Upper lobe of right lung (tissue), 1 donor: ENCODE measurements at regions not wholly inside any gene's neighbourhood (a gene's known extent, or its start where the extent isn't known, plus 50 kb on each side); places are given as distances from the start of the nearest gene placed in this dataset.

ENCODE experiments used
- ATAC-seq: fragments of 200-7000 bp; cut with Tn5 transposase; one replicate; pipeline ENCODE4 v1.9.1; 2020; ENCODE audit warnings: mild to moderate bottlenecking, moderate library complexity
- DNase-seq: peaks from one replicate; pipeline ENCODE4 v3.0.0-alpha.2; 2020
- H3K27ac ChIP-seq: fragments of 200-600 bp; one replicate; pipeline ENCODE4 v1.8.0; 2022
- H3K27me3 ChIP-seq: fragments of 200-600 bp; one replicate; pipeline ENCODE4 v1.8.0; 2022; ENCODE audit warnings: mild to moderate bottlenecking
- H3K36me3 ChIP-seq: fragments of 200-600 bp; one replicate; pipeline ENCODE4 v1.8.0; 2022
- H3K4me1 ChIP-seq: fragments of 200-600 bp; one replicate; pipeline ENCODE4 v1.8.0; 2022
- H3K4me3 ChIP-seq: fragments of 200-600 bp; one replicate; pipeline ENCODE4 v1.8.0; 2022; ENCODE audit warnings: mild to moderate bottlenecking
- H3K9me3 ChIP-seq: fragments of 200-600 bp; one replicate; pipeline ENCODE4 v1.8.0; 2022
- CTCF ChIP-seq: fragments of 200-600 bp; IDR thresholded peaks from one replicate; pipeline ENCODE4 v1.8.0; 2022; ENCODE audit warnings: antibody characterized with exemption
- intact Hi-C: fragments of 100-400 bp; cut with DNase I; formaldehyde crosslinking; loops from one replicate; pipeline ENCODE4 v1.11.0; 2022
- donor health status: DM: no; HTN: yes; CAD: no; lungs with severe emphysema.

GRCh38 chr3:40848421-40848820 lies 323.7 kb downstream of the ZNF621 start:
- ATAC-seq: no peak
- H3K9me3 ChIP-seq: no peaks in the 10 kb centered on the region
- TF ChIP-seq CTCF: no peak
- H3K27me3 ChIP-seq: no peaks in the 10 kb centered on the region
- H3K4me1 ChIP-seq: no peaks in the 10 kb centered on the region
- no peak for DNase-seq
- no peak overlapping the region for H3K4me3 ChIP-seq
- no peaks in the 10 kb centered on the region for H3K36me3 ChIP-seq
- no peak overlapping the region for H3K27ac ChIP-seq
- intact Hi-C loops: no loop called here

- Histone ChIP-seq H3K4me1 (no peaks in the 10 kb centered on the region), H3K36me3 (no peaks in the 10 kb centered on the region), H3K27ac (no peak overlapping the region), H3K27me3 (no peaks in the 10 kb centered on the region), H3K9me3 (no peaks in the 10 kb centered on the region), H3K4me3 (no peak overlapping the region)
- no peak for DNase-seq
- ATAC-seq: no peak
- no peak for TF ChIP-seq CTCF
- intact Hi-C loops: no loop called here
These were observed 326.1 kb downstream of the ZNF621 start for GRCh38 chr3:40850861-40851260.

GRCh38 chr3:40851836-40852235 lies 327.1 kb downstream of the ZNF621 start:
- no peak overlapping the region for H3K27ac ChIP-seq
- ATAC-seq (no peak), DNase-seq (no peak)
- H3K4me1 ChIP-seq: no peaks in the 10 kb centered on the region
- H3K4me3 ChIP-seq: no peak overlapping the region
- TF ChIP-seq CTCF: no peak
- no peaks in the 10 kb centered on the region for H3K27me3 ChIP-seq
- H3K9me3 ChIP-seq: no peaks in the 10 kb centered on the region
- intact Hi-C loops: no loop called here
- no peaks in the 10 kb centered on the region for H3K36me3 ChIP-seq

DNA sequence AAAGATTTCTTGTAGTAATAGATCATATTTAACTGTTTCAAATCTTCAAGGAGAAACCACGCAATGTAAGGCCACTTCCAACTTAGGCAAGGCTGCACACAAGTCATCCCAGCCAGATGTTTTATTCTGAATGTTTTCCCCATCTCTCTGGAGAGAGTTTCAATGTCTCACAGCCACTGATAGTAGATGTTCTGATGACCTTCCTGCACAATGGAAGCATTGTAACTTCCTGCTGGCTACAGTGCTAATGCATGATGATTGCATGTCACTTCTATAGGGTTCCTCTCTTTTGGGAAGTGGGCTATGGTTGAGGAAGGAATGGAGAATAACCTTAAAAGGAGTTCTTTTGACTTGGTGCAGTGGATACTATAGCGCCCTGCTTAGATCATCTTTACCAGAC lies 328.0 kb downstream of the ZNF621 start:
- Histone ChIP-seq H3K27me3 (no peaks in the 10 kb centered on the region), H3K4me1 (no peaks in the 10 kb centered on the region), H3K4me3 (no peak overlapping the region), H3K36me3 (no peaks in the 10 kb centered on the region), H3K9me3 (no peaks in the 10 kb centered on the region), H3K27ac (no peak overlapping the region)
- TF ChIP-seq CTCF: no peak
- intact Hi-C loops: no loop called here
- DNase-seq: no peak
- ATAC-seq: no peak

GRCh38 chr3:40853474-40853873 lies 328.7 kb downstream of the ZNF621 start:
- intact Hi-C loops: no loop called here
- Histone ChIP-seq H3K4me3 (no peak overlapping the region), H3K27me3 (no peaks in the 10 kb centered on the region), H3K27ac (no peak overlapping the region), H3K9me3 (no peaks in the 10 kb centered on the region), H3K4me1 (no peaks in the 10 kb centered on the region), H3K36me3 (no peaks in the 10 kb centered on the region)
- TF ChIP-seq CTCF: no peak
- no peak for ATAC-seq
- DNase-seq: no peak

- Histone ChIP-seq H3K27ac (no peak overlapping the region), H3K9me3 (no peaks in the 10 kb centered on the region), H3K36me3 (no peaks in the 10 kb centered on the region), H3K27me3 (no peaks in the 10 kb centered on the region), H3K4me3 (no peak overlapping the region), H3K4me1 (no peaks in the 10 kb centered on the region)
- intact Hi-C loops: no loop called here
- DNase-seq (no peak), ATAC-seq (no peak)
- TF ChIP-seq CTCF: no peak
These were observed 331.1 kb downstream of the ZNF621 start for GRCh38 chr3:40855871-40856270.
